Fibroblast of villous mesenchyme (primary cell): ENCODE measurements at regions not wholly inside any gene's neighbourhood (a gene's known extent, or its start where the extent isn't known, plus 50 kb on each side); places are given as distances from the start of the nearest gene placed in this dataset.

Experiments used
- DNase-seq: peaks from one replicate; pipeline ENCODE4 v3.0.0-alpha.2; 2010; ENCODE audit warnings: low read depth
- H3K4me3 ChIP-seq: 2 replicates; pipeline ENCODE4 v1.5.1; 2011; ENCODE audit warnings: low read depth, mild to moderate bottlenecking, low read length
- CTCF ChIP-seq: IDR thresholded peaks from 2 replicates; pipeline ENCODE4 v1.5.1; 2012; ENCODE audit warnings: low read depth, mild to moderate bottlenecking, low read length; ENCODE audit not compliant: insufficient read depth

GRCh38 chr22:48662476-48663135 is 1165.1 kb downstream of the BRD1 start:
- no peak for DNase-seq
- no peak overlapping the region for H3K4me3 ChIP-seq
- TF ChIP-seq CTCF: no peak

GRCh38 chr22:48661984-48662383 is 1165.7 kb downstream of the BRD1 start:
- DNase-seq: no peak
- no peak overlapping the region for H3K4me3 ChIP-seq
- TF ChIP-seq CTCF: no peak

GRCh38 chr22:48660790-48661740 is 1166.6 kb downstream of the BRD1 start:
- no peak for DNase-seq
- H3K4me3 ChIP-seq: no peak overlapping the region
- no peak for TF ChIP-seq CTCF

GRCh38 chr22:48660104-48660789 is 1167.4 kb downstream of the BRD1 start:
- H3K4me3 ChIP-seq: no peak overlapping the region
- DNase-seq: no peak
- no peak for TF ChIP-seq CTCF

- DNase-seq: no peak
- no peak overlapping the region for H3K4me3 ChIP-seq
- no peak for TF ChIP-seq CTCF
These were observed 1168.2 kb downstream of the BRD1 start for GRCh38 chr22:48659404-48659996.

- H3K4me3 ChIP-seq: no peak overlapping the region
- no peak for TF ChIP-seq CTCF
- no peak for DNase-seq
These were observed 1168.8 kb downstream of the BRD1 start for GRCh38 chr22:48658871-48659270.
